Neural cell (in vitro differentiated cells): ENCODE measurements at regions not wholly inside any gene's neighbourhood (a gene's known extent, or its start where the extent isn't known, plus 50 kb on each side); places are given as distances from the start of the nearest gene placed in this dataset.

Experiments
- POLR2AphosphoS5 ChIP-seq: IDR thresholded peaks from 2 replicates; pipeline ENCODE4 v1.6.1; 2012
- TF ChIP-seq, protein P1 (sequence below): fragments of 450-650 bp; IDR thresholded peaks from 2 replicates; pipeline ENCODE4 v1.5.1; 2014; ENCODE audit warnings: antibody characterized with exemption, mild to moderate bottlenecking, moderate library complexity; ENCODE audit not compliant: poor library complexity, severe bottlenecking
- TF ChIP-seq, protein P2 (sequence below): IDR thresholded peaks from 2 replicates; pipeline ENCODE4 v1.6.1; 2012; ENCODE audit warnings: borderline replicate concordance

DNA sequence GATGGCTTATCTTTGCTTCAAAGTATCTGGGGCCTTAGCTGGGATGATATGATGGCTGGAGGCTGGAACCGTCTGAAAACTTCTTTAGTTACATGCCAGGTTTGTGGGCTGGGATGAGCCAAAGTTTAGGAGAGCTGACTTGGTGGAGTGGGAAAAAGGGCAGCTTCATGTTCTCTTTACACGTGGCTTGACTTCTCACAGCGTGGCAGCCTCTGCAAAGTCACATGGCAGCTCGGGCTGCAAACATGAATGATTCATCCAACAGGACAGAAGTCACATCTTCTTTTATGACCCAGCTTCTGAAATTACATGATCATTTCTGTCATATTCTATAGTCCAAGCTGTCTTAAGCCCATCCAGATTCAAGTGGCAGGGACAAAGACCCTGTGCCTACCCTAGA, 176.0 kb downstream of the OLFM4 start:
- TF ChIP-seq, protein P1, sequence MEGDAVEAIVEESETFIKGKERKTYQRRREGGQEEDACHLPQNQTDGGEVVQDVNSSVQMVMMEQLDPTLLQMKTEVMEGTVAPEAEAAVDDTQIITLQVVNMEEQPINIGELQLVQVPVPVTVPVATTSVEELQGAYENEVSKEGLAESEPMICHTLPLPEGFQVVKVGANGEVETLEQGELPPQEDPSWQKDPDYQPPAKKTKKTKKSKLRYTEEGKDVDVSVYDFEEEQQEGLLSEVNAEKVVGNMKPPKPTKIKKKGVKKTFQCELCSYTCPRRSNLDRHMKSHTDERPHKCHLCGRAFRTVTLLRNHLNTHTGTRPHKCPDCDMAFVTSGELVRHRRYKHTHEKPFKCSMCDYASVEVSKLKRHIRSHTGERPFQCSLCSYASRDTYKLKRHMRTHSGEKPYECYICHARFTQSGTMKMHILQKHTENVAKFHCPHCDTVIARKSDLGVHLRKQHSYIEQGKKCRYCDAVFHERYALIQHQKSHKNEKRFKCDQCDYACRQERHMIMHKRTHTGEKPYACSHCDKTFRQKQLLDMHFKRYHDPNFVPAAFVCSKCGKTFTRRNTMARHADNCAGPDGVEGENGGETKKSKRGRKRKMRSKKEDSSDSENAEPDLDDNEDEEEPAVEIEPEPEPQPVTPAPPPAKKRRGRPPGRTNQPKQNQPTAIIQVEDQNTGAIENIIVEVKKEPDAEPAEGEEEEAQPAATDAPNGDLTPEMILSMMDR, result no peak
- no peak for TF ChIP-seq POLR2AphosphoS5
- TF ChIP-seq, protein P2, sequence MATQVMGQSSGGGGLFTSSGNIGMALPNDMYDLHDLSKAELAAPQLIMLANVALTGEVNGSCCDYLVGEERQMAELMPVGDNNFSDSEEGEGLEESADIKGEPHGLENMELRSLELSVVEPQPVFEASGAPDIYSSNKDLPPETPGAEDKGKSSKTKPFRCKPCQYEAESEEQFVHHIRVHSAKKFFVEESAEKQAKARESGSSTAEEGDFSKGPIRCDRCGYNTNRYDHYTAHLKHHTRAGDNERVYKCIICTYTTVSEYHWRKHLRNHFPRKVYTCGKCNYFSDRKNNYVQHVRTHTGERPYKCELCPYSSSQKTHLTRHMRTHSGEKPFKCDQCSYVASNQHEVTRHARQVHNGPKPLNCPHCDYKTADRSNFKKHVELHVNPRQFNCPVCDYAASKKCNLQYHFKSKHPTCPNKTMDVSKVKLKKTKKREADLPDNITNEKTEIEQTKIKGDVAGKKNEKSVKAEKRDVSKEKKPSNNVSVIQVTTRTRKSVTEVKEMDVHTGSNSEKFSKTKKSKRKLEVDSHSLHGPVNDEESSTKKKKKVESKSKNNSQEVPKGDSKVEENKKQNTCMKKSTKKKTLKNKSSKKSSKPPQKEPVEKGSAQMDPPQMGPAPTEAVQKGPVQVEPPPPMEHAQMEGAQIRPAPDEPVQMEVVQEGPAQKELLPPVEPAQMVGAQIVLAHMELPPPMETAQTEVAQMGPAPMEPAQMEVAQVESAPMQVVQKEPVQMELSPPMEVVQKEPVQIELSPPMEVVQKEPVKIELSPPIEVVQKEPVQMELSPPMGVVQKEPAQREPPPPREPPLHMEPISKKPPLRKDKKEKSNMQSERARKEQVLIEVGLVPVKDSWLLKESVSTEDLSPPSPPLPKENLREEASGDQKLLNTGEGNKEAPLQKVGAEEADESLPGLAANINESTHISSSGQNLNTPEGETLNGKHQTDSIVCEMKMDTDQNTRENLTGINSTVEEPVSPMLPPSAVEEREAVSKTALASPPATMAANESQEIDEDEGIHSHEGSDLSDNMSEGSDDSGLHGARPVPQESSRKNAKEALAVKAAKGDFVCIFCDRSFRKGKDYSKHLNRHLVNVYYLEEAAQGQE, result no peak
